ENCODE measurements at regions not wholly inside any gene's neighbourhood (a gene's known extent, or its start where the extent isn't known, plus 50 kb on each side); places are given as distances from the start of the nearest gene placed in this dataset.

DNA sequence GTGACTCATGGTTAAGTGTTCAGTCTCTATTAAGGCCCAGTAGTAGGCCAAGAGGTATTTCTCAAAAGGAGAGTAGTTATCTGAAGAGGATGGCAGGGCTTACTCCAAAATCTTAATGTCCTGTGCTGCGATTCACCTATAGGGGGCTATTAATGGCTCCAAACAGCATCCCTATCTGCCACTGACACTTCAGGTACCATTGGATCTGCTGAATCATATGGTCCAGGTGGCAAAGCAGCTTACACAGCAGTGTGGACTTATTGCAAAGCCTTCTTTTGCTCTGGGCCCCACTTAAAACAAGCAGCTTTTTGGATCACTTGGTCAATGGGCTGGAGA, 60.8 kb upstream of the ATP2B1 start:
- no peak for ATAC-seq
- Histone ChIP-seq H2AFZ (ENCODE audit: control insufficient read depth, low read depth, low read length) (no peak overlapping the region), H3K36me3 (ENCODE audit: control insufficient read depth in 2 of 2, insufficient read depth in 2 of 2, low read length in 1 of 2) (no peaks in the 10 kb centered on the region), H3K4me1 (ENCODE audit: control insufficient read depth, insufficient read depth, low read length) (peaks cover 16% of the 10 kb centered on the region), H3K27ac (ENCODE audit: control insufficient read depth, insufficient read depth) (no peak overlapping the region), H3K79me2 (ENCODE audit: control insufficient read depth, insufficient read depth, low read length) (no peaks in the 10 kb centered on the region), H3K27me3 (replicated peaks in 1 of 2; ENCODE audit: control insufficient read depth in 2 of 2, insufficient read depth in 2 of 2, low read length in 1 of 2) (no peaks in the 10 kb centered on the region), H4K20me1 (ENCODE audit: control insufficient read depth, insufficient read depth) (no peaks in the 10 kb centered on the region), H3K9ac (ENCODE audit: control insufficient read depth, insufficient read depth, low read length) (no peak overlapping the region), H3K4me3 (no peak overlapping the region), H3K9me3 (replicated peaks; ENCODE audit: control insufficient read depth, insufficient read depth, low read length) (no peaks in the 10 kb centered on the region; the same call in 2 of the 3 replicates), H3K4me2 (ENCODE audit: control insufficient read depth, insufficient read depth) (no peak overlapping the region)
- in situ Hi-C loops (cut with MboI) (no loop called here), intact Hi-C loops (cut with micrococcal nuclease; ENCODE audit: unreplicated experiment) (no loop called here)
- ChIA-PET POLR2A (interaction anchor here (0.5 to 1.1 kb wide), 2 partner anchors 58 to 1703 kb away, joined by 3 read pairs; no protein-coding TSS in a partner anchor), CTCF (no interaction called here), RAD21 (ENCODE audit: unreplicated experiment) (interaction anchor here (1.1 kb wide), 1 partner anchor 159 kb away, joined by 3 read pairs; no protein-coding TSS in a partner anchor), SMC1A (ENCODE audit: uncharacterized antibody, unreplicated experiment) (interaction anchor here (1.2 to 1.3 kb wide), 3 partner anchors 9 to 220 kb away, joined by 3 to 7 read pairs (median 4); no protein-coding TSS in a partner anchor)
- no TSS peak for BruUV-seq (replicated peaks)
- 94% methylated on average over 1 of the region's 1 CpG for WGBS (ENCODE audit: insufficient coverage, insufficient replicate concordance, low lambda C conversion rate, missing lambda C conversion rate)
- DNase-seq (ENCODE audit: low read depth, low spot score): no peak
- FAIRE-seq: no peak
- TF ChIP-seq TAF1 (IDR thresholded peaks at IDR 0.05; ENCODE audit: borderline replicate concordance, low read depth, low read length) (no peak), TCF7 (IDR thresholded peaks at IDR 0.05; ENCODE audit: borderline replicate concordance) (no peak), RCOR1 (conservative IDR thresholded peaks at IDR 0.05; ENCODE audit: low read depth, low read length) (no peak), GABPA (IDR thresholded peaks at IDR 0.05; ENCODE audit: low read depth) (no peak), IKZF2 (IDR thresholded peaks at IDR 0.05) (no peak), SREBF1 (IDR thresholded peaks at IDR 0.05; ENCODE audit: low read length) (no peak), FOS (IDR thresholded peaks at IDR 0.05; ENCODE audit: borderline replicate concordance, extremely low read depth, insufficient read length) (no peak), STAT3 (IDR thresholded peaks at IDR 0.05; ENCODE audit: low read depth, low read length) (no peak), POLR2A (IDR thresholded peaks at IDR 0.05; ENCODE audit: low read depth, low read length) (no peak), SPI1 (IDR thresholded peaks at IDR 0.05; ENCODE audit: borderline replicate concordance, insufficient read depth, low read depth, low read length) (no peak), LARP7 (IDR thresholded peaks at IDR 0.05) (no peak), CHD2 (IDR thresholded peaks at IDR 0.05; ENCODE audit: borderline replicate concordance, low read depth, low read length) (no peak), HDAC2 (IDR thresholded peaks at IDR 0.05) (no peak), MTA2 (IDR thresholded peaks at IDR 0.05; ENCODE audit: low read depth) (no peak), EZH2 (IDR thresholded peaks at IDR 0.05; ENCODE audit: borderline replicate concordance, control insufficient read depth, low read depth, low read length) (no peak), CEBPB (IDR thresholded peaks at IDR 0.05; ENCODE audit: borderline replicate concordance in 1 of 2, low read depth in 2 of 2, low read length in 2 of 2) (no peak)
- TF ChIP-seq, protein P1, sequence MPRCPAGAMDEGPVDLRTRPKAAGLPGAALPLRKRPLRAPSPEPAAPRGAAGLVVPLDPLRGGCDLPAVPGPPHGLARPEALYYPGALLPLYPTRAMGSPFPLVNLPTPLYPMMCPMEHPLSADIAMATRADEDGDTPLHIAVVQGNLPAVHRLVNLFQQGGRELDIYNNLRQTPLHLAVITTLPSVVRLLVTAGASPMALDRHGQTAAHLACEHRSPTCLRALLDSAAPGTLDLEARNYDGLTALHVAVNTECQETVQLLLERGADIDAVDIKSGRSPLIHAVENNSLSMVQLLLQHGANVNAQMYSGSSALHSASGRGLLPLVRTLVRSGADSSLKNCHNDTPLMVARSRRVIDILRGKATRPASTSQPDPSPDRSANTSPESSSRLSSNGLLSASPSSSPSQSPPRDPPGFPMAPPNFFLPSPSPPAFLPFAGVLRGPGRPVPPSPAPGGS (IDR thresholded peaks at IDR 0.05; ENCODE audit: borderline replicate concordance, insufficient read depth, low read depth, low read length, poor library complexity, severe bottlenecking): no peak
- TF ChIP-seq, protein P2, sequence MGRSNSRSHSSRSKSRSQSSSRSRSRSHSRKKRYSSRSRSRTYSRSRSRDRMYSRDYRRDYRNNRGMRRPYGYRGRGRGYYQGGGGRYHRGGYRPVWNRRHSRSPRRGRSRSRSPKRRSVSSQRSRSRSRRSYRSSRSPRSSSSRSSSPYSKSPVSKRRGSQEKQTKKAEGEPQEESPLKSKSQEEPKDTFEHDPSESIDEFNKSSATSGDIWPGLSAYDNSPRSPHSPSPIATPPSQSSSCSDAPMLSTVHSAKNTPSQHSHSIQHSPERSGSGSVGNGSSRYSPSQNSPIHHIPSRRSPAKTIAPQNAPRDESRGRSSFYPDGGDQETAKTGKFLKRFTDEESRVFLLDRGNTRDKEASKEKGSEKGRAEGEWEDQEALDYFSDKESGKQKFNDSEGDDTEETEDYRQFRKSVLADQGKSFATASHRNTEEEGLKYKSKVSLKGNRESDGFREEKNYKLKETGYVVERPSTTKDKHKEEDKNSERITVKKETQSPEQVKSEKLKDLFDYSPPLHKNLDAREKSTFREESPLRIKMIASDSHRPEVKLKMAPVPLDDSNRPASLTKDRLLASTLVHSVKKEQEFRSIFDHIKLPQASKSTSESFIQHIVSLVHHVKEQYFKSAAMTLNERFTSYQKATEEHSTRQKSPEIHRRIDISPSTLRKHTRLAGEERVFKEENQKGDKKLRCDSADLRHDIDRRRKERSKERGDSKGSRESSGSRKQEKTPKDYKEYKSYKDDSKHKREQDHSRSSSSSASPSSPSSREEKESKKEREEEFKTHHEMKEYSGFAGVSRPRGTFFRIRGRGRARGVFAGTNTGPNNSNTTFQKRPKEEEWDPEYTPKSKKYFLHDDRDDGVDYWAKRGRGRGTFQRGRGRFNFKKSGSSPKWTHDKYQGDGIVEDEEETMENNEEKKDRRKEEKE (IDR thresholded peaks at IDR 0.05): no peak

All from GM12878 (cell line).